Astrocyte (in vitro differentiated cells and primary cell): ENCODE measurements at regions not wholly inside any gene's neighbourhood (a gene's known extent, or its start where the extent isn't known, plus 50 kb on each side); places are given as distances from the start of the nearest gene placed in this dataset.

Experiments used
- DNase-seq: peaks from one replicate; pipeline ENCODE4 v3.0.0-alpha.2; 2010; ENCODE audit warnings: low read depth
- FAIRE-seq: peaks from 2 replicates; lab custom pipeline; 2011; peaks lifted over from hg19 to GRCh38; lab: Jason Lieb, UNC
- H2AFZ ChIP-seq: 2 replicates; pipeline ENCODE4 v1.6.0; 2012; ENCODE audit warnings: low read depth, low read length, inconsistent platforms
- H3K27ac ChIP-seq: 2 replicates; pipeline ENCODE4 v1.5.1; 2011; ENCODE audit warnings: low read depth, low read length, inconsistent platforms
- H3K27me3 ChIP-seq: 2 replicates; pipeline ENCODE4 v1.6.0; 2011; ENCODE audit warnings: low read length, inconsistent platforms; ENCODE audit not compliant: insufficient read depth
- H3K36me3 ChIP-seq: 2 replicates; pipeline ENCODE4 v1.5.1; 2011; ENCODE audit warnings: low read length, inconsistent platforms; ENCODE audit not compliant: insufficient read depth
- H3K4me1 ChIP-seq: 2 replicates; pipeline ENCODE4 v1.5.1; 2011; ENCODE audit warnings: low read length, inconsistent platforms; ENCODE audit not compliant: insufficient read depth
- H3K4me2 ChIP-seq: 2 replicates; pipeline ENCODE4 v1.6.0; 2012; ENCODE audit warnings: low read length, inconsistent platforms
- H3K4me3 ChIP-seq: 2 replicates; pipeline ENCODE4 v1.5.1; 2011; ENCODE audit warnings: low read depth, mild to moderate bottlenecking, low read length, inconsistent platforms; ENCODE audit not compliant: insufficient read depth
- H3K79me2 ChIP-seq: 2 replicates; pipeline ENCODE4 v1.6.0; 2012; ENCODE audit warnings: mild to moderate bottlenecking, low read length, inconsistent platforms; ENCODE audit not compliant: insufficient read depth
- H3K9ac ChIP-seq: 2 replicates; pipeline ENCODE4 v1.6.0; 2012; ENCODE audit warnings: mild to moderate bottlenecking, low read length, inconsistent platforms
- H3K9me3 ChIP-seq: 2 replicates; pipeline ENCODE4 v1.5.1; 2012; ENCODE audit warnings: low read depth, mild to moderate bottlenecking, low read length, inconsistent platforms; ENCODE audit not compliant: insufficient read depth
- H4K20me1 ChIP-seq: 2 replicates; pipeline ENCODE4 v1.6.0; 2012; ENCODE audit warnings: low read length, inconsistent platforms; ENCODE audit not compliant: insufficient read depth
- H3K27ac Mint-ChIP-seq: one replicate; pipeline ENCODE4 v1.8.0; 2021; ENCODE audit warnings: mild to moderate bottlenecking, mixed read lengths; ENCODE audit not compliant: unreplicated experiment
- H3K27me3 Mint-ChIP-seq: one replicate; pipeline ENCODE4 v1.8.0; 2021; ENCODE audit warnings: low read depth, mixed read lengths; ENCODE audit not compliant: unreplicated experiment
- H3K36me3 Mint-ChIP-seq: one replicate; pipeline ENCODE4 v1.8.0; 2021; ENCODE audit warnings: low read depth, mixed read lengths; ENCODE audit not compliant: unreplicated experiment
- H3K4me1 Mint-ChIP-seq: one replicate; pipeline ENCODE4 v1.8.0; 2021; ENCODE audit warnings: low read depth, mixed read lengths; ENCODE audit not compliant: unreplicated experiment
- H3K4me3 Mint-ChIP-seq: one replicate; pipeline ENCODE4 v1.8.0; 2021; ENCODE audit warnings: mild to moderate bottlenecking, moderate library complexity, mixed read lengths; ENCODE audit not compliant: unreplicated experiment
- H3K9me3 Mint-ChIP-seq: one replicate; pipeline ENCODE4 v1.8.0; 2021; ENCODE audit warnings: mild to moderate bottlenecking, mixed read lengths; ENCODE audit not compliant: unreplicated experiment
- CTCF ChIP-seq: IDR thresholded peaks from 2 replicates; pipeline ENCODE4 v1.5.1; 2011; ENCODE audit warnings: low read depth, mild to moderate bottlenecking, inconsistent platforms, low read length, moderate library complexity; ENCODE audit not compliant: insufficient read depth
- EZH2 ChIP-seq: IDR thresholded peaks from 2 replicates; pipeline ENCODE4 v1.6.1; 2012; ENCODE audit warnings: mild to moderate bottlenecking, low read length, inconsistent platforms; ENCODE audit not compliant: insufficient read depth

- Histone ChIP-seq H4K20me1 (no peaks in the 10 kb centered on the region), H3K36me3 (no peaks in the 10 kb centered on the region), H3K79me2 (no peaks in the 10 kb centered on the region), H3K27me3 (no peaks in the 10 kb centered on the region), H3K9ac (no peak overlapping the region), H3K4me2 (no peak overlapping the region), H3K27ac (no peak overlapping the region), H3K9me3 (peaks cover 2% of the 10 kb centered on the region), H3K4me3 (no peak overlapping the region), H2AFZ (no peak overlapping the region), H3K4me1 (no peaks in the 10 kb centered on the region)
- no peaks in the 10 kb centered on the region for H3K36me3 Mint-ChIP-seq
- DNase-seq, result no peak
- peaks cover 13% of the 10 kb centered on the region for H3K27me3 Mint-ChIP-seq
- FAIRE-seq, result no peak
- H3K4me1 Mint-ChIP-seq, result no peaks in the 10 kb centered on the region
- peaks cover 1% of the 10 kb centered on the region for H3K9me3 Mint-ChIP-seq
- no peak overlapping the region for H3K4me3 Mint-ChIP-seq
- no peak for TF ChIP-seq CTCF
- no peak for TF ChIP-seq EZH2
- H3K27ac Mint-ChIP-seq, result no peak overlapping the region
These were observed 69.7 kb upstream of the LY86 start for GRCh38 chr6:6518631-6519427.

DNA sequence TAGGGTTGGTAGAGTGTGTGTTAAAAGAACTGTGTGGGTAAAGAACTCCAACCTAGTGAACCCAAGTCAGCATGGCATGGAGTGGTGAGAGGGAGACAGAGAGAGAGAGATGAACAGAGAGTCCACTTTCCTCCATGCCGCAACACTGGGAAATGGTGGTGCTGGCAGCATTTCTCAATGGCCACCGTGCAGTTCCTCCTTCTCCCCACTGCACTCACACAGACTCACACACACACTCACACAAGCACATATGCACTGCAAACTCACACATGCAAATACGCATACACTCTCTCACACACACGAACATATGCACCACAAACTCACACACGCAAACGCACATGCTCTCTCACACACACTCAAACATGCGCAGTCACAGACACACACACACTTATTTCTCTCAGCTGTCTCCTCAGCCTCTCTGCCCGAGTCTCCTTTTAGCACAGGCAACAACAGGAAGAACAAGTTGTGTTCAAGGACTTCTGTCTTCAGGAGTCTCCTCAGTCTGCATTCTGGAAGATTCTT lies 66.5 kb upstream of the LY86 start:
- Histone ChIP-seq H3K9me3 (peaks cover 2% of the 10 kb centered on the region), H3K27ac (no peak overlapping the region), H3K4me1 (no peaks in the 10 kb centered on the region), H3K79me2 (no peaks in the 10 kb centered on the region), H3K9ac (no peak overlapping the region), H3K4me3 (no peak overlapping the region), H3K36me3 (no peaks in the 10 kb centered on the region), H2AFZ (no peak overlapping the region), H4K20me1 (no peaks in the 10 kb centered on the region), H3K27me3 (no peaks in the 10 kb centered on the region), H3K4me2 (no peak overlapping the region)
- Mint-ChIP-seq H3K27ac (no peak overlapping the region), H3K4me3 (no peak overlapping the region), H3K36me3 (no peaks in the 10 kb centered on the region), H3K27me3 (peaks cover 8% of the 10 kb centered on the region), H3K4me1 (no peaks in the 10 kb centered on the region), H3K9me3 (peaks cover 4% of the 10 kb centered on the region)
- no peak for TF ChIP-seq EZH2
- TF ChIP-seq CTCF, result no peak
- no peak for DNase-seq
- no peak for FAIRE-seq

GRCh38 chr6:6522709-6523108 lies 65.8 kb upstream of the LY86 start:
- no peak for DNase-seq

More at GRCh38 chr6:6522709-6523108, 65.8 kb upstream of the LY86 start:
- no peaks in the 10 kb centered on the region for H3K4me1 Mint-ChIP-seq
- TF ChIP-seq CTCF (no peak), EZH2 (no peak)
- Histone ChIP-seq H3K4me2 (no peak overlapping the region), H3K36me3 (no peaks in the 10 kb centered on the region), H3K27me3 (no peaks in the 10 kb centered on the region), H2AFZ (no peak overlapping the region), H4K20me1 (no peaks in the 10 kb centered on the region), H3K9ac (no peak overlapping the region), H3K27ac (no peak overlapping the region), H3K9me3 (peaks cover 2% of the 10 kb centered on the region), H3K4me1 (no peaks in the 10 kb centered on the region), H3K4me3 (no peak overlapping the region), H3K79me2 (no peaks in the 10 kb centered on the region)
- no peak overlapping the region for H3K4me3 Mint-ChIP-seq
- peaks cover 4% of the 10 kb centered on the region for H3K9me3 Mint-ChIP-seq
- H3K36me3 Mint-ChIP-seq, result no peaks in the 10 kb centered on the region
- no peak overlapping the region for H3K27ac Mint-ChIP-seq
- peaks cover 8% of the 10 kb centered on the region for H3K27me3 Mint-ChIP-seq
- FAIRE-seq, result no peak
